ENCODE measurements at regions not wholly inside any gene's neighbourhood (a gene's known extent, or its start where the extent isn't known, plus 50 kb on each side); places are given as distances from the start of the nearest gene placed in this dataset.

- DNase-seq (ENCODE audit: low read depth), result no peak
Measured at GRCh38 chr16:49910541-49911071, 54.7 kb upstream of the ZNF423 start.

- no peak for DNase-seq (ENCODE audit: low read depth)
Measured at GRCh38 chr16:49911430-49911829, 55.5 kb upstream of the ZNF423 start.

- no peak for DNase-seq (ENCODE audit: low read depth)
Measured at GRCh38 chr16:49912721-49913120, 56.8 kb upstream of the ZNF423 start.

GRCh38 chr16:49913720-49914119 lies 57.8 kb upstream of the ZNF423 start:
- no peak for DNase-seq (ENCODE audit: low read depth)

- DNase-seq (ENCODE audit: low read depth), result no peak
Measured at GRCh38 chr16:49914657-49915056, 58.7 kb upstream of the ZNF423 start.

GRCh38 chr16:49918257-49918656 lies 62.3 kb upstream of the ZNF423 start:
- no peak for DNase-seq (ENCODE audit: low read depth)

- no peak for DNase-seq (ENCODE audit: low read depth)
Measured at GRCh38 chr16:49919327-49919726, 63.4 kb upstream of the ZNF423 start.

- no peak for DNase-seq (ENCODE audit: low read depth)
Measured at GRCh38 chr16:49920397-49920796, 64.5 kb upstream of the ZNF423 start.

GRCh38 chr16:49921106-49921505 lies 65.2 kb upstream of the ZNF423 start:
- no peak for DNase-seq (ENCODE audit: low read depth)

- DNase-seq (ENCODE audit: low read depth), result no peak
Measured at GRCh38 chr16:49921791-49922456, 66.0 kb upstream of the ZNF423 start.

- no peak for DNase-seq (ENCODE audit: low read depth)
Measured at GRCh38 chr16:49923411-49923810, 67.5 kb upstream of the ZNF423 start.

GRCh38 chr16:49924078-49924477 lies 68.2 kb upstream of the ZNF423 start:
- no peak for DNase-seq (ENCODE audit: low read depth)

- DNase-seq (ENCODE audit: low read depth), result no peak
Measured at GRCh38 chr16:49926941-49927340, 71.0 kb upstream of the ZNF423 start.

GRCh38 chr16:49928176-49929041 lies 72.5 kb upstream of the ZNF423 start:
- no peak for DNase-seq (ENCODE audit: low read depth)

GRCh38 chr16:49929626-49930025 lies 73.7 kb upstream of the ZNF423 start:
- no peak for DNase-seq (ENCODE audit: low read depth)

- no peak for DNase-seq (ENCODE audit: low read depth)
Measured at GRCh38 chr16:49930841-49931240, 74.9 kb upstream of the ZNF423 start.

- no peak for DNase-seq (ENCODE audit: low read depth)
Measured at GRCh38 chr16:49931266-49931665, 75.4 kb upstream of the ZNF423 start.

GRCh38 chr16:49931916-49932315 lies 76.0 kb upstream of the ZNF423 start:
- DNase-seq (ENCODE audit: low read depth), result no peak

- no peak for DNase-seq (ENCODE audit: low read depth)
Measured at GRCh38 chr16:49932434-49932833, 76.5 kb upstream of the ZNF423 start.

- DNase-seq (ENCODE audit: low read depth), result no peak
Measured at GRCh38 chr16:49932946-49933345, 77.0 kb upstream of the ZNF423 start.

GRCh38 chr16:49936791-49937190 lies 80.9 kb upstream of the ZNF423 start:
- DNase-seq (ENCODE audit: low read depth), result no peak

GRCh38 chr16:49937886-49938285 lies 82.0 kb upstream of the ZNF423 start:
- no peak for DNase-seq (ENCODE audit: low read depth)

GRCh38 chr16:49939495-49939894 lies 83.6 kb upstream of the ZNF423 start:
- no peak for DNase-seq (ENCODE audit: low read depth)
